HCT116 (cell line): ENCODE measurements at regions not wholly inside any gene's neighbourhood (a gene's known extent, or its start where the extent isn't known, plus 50 kb on each side); places are given as distances from the start of the nearest gene placed in this dataset.

ENCODE experiments used
- ATAC-seq: fragments of 200-7000 bp; cut with Tn5 transposase; 2 replicates; pipeline ENCODE4 v1.9.1; 2020; ENCODE audit warnings: mild to moderate bottlenecking, moderate library complexity
- BruUV-seq: library from RNA; stranded (reverse); fragments of 400-500 nt; replicated peaks from 2 replicates; lab custom pipeline; 2021; lab: Mats Ljungman, UMichigan
- CTCF ChIA-PET: fragments of 300-600 bp; sonication (Branson Sonifier 250); formaldehyde crosslinking; loops from one replicate; lab custom pipeline; 2021; ENCODE audit warnings: antibody characterized with exemption; lab: Charles Lee
- POLR2A ChIA-PET: fragments of 300-600, 350-600 bp; sonication (Branson Sonifier 250); formaldehyde crosslinking; loops from one replicate; lab custom pipeline; 2021; ENCODE audit warnings: antibody characterized with exemption; lab: Charles Lee
- RAD21 ChIA-PET, 2 experiments: fragments of 300-600 bp; sonication (Branson Sonifier 250); formaldehyde crosslinking; loops; one replicate each; lab custom pipeline; 2023; ENCODE audit warnings: low total read pairs in 2 of 2; ENCODE audit not compliant: uncharacterized antibody in 2 of 2, unreplicated experiment in 2 of 2, low non-redundant PET in 1 of 2; lab: Charles Lee
- DNase-seq: peaks from one replicate; pipeline ENCODE4 v3.0.0-alpha.2; 2010; ENCODE audit warnings: low read depth, low spot score
- H2AFZ ChIP-seq: fragments of 200-600 bp; shearing (Covaris generic), sonication (generic); 2 replicates; pipeline ENCODE4 v1.6.1; 2017; ENCODE audit warnings: low read depth, mixed run types, mixed read lengths, antibody characterized with exemption, low read length; ENCODE audit not compliant: poor library complexity, severe bottlenecking
- H3K27ac ChIP-seq: 2 replicates; pipeline ENCODE4 v1.5.1; 2012; ENCODE audit warnings: low read depth, low read length
- H3K27me3 ChIP-seq: fragments of 200-600 bp; sonication (generic); 2 replicates; pipeline ENCODE4 v1.6.1; 2016; ENCODE audit warnings: mixed run types, low read length, mixed read lengths; ENCODE audit not compliant: insufficient read depth
- H3K36me3 ChIP-seq, 2 experiments: fragments of 200-500 bp in 1 of 2; fragments of 200-600 bp in 1 of 2; sonication (Bioruptor generic) in 1 of 2; sonication (generic) in 1 of 2; 2 replicates each; pipeline versions ENCODE4 v1.5.1 to v1.6.1; 2014 to 2016; ENCODE audit warnings: low read length in 2 of 2, inconsistent platforms in 1 of 2, mixed read lengths in 1 of 2, mixed run types in 1 of 2; ENCODE audit not compliant: insufficient read depth in 2 of 2, control insufficient read depth in 1 of 2
- H3K4me1 ChIP-seq, 2 experiments: fragments of 200-600 bp in 1 of 2; sonication (generic) in 1 of 2; 2 replicates each; pipeline versions ENCODE4 v1.5.1 to v1.6.1; 2012 to 2017; ENCODE audit warnings: low read length in 2 of 2, inconsistent platforms in 1 of 2, mild to moderate bottlenecking in 1 of 2, mixed read lengths in 1 of 2, mixed run types in 1 of 2, moderate library complexity in 1 of 2; ENCODE audit not compliant: insufficient read depth in 2 of 2, control insufficient read depth in 1 of 2
- H3K4me2 ChIP-seq: fragments of 200-600 bp; sonication (generic); 2 replicates; pipeline ENCODE4 v1.6.1; 2017; ENCODE audit warnings: mixed run types, low read length, mixed read lengths
- H3K4me3 ChIP-seq, 2 experiments: fragments of 200-600 bp in 1 of 2; sonication (generic) in 1 of 2; replicated peaks in 1 of 2; 2 replicates each; pipeline ENCODE4 v1.5.1; 2011 to 2016; ENCODE audit warnings: low read length in 2 of 2, control low read depth in 1 of 2, low read depth in 1 of 2, mild to moderate bottlenecking in 1 of 2, mixed read lengths in 1 of 2, mixed run types in 1 of 2
- H3K79me2 ChIP-seq: fragments of 200-600 bp; sonication (generic); 2 replicates; pipeline ENCODE4 v1.6.1; 2017; ENCODE audit warnings: mild to moderate bottlenecking, mixed run types, low read length, moderate library complexity, mixed read lengths; ENCODE audit not compliant: insufficient read depth
- H3K9ac ChIP-seq: fragments of 200-600 bp; sonication (generic); 2 replicates; pipeline ENCODE4 v1.6.1; 2016; ENCODE audit warnings: low read length, mixed read lengths
- H3K9me2 ChIP-seq: fragments of 200-600 bp; sonication (generic), shearing (Covaris generic); 2 replicates; pipeline ENCODE4 v1.6.1; 2017; ENCODE audit warnings: mixed run types, mild to moderate bottlenecking, moderate library complexity; ENCODE audit not compliant: insufficient read depth
- H3K9me3 ChIP-seq, 2 experiments: fragments of 200-500 bp in 1 of 2; fragments of 200-600 bp in 1 of 2; sonication (Bioruptor generic) in 1 of 2; sonication (generic) in 1 of 2; 2 replicates each; pipeline ENCODE4 v1.6.1; 2014 to 2017; ENCODE audit warnings: low read length in 2 of 2, mixed read lengths in 2 of 2, inconsistent platforms in 1 of 2, low read depth in 1 of 2, mild to moderate bottlenecking in 1 of 2, mixed run types in 1 of 2, moderate library complexity in 1 of 2; ENCODE audit not compliant: control insufficient read depth in 1 of 2, insufficient read depth in 1 of 2
- H4K20me1 ChIP-seq: fragments of 200-600 bp; sonication (generic), shearing (Covaris generic); 2 replicates; pipeline ENCODE4 v1.6.1; 2017; ENCODE audit warnings: mixed run types, mild to moderate bottlenecking, moderate library complexity; ENCODE audit not compliant: insufficient read depth
- ATF3 ChIP-seq: IDR thresholded peaks from 2 replicates; pipeline ENCODE4 v1.6.1; 2012
- CBX3 ChIP-seq: IDR thresholded peaks from 2 replicates; pipeline ENCODE4 v1.6.1; 2012; ENCODE audit warnings: low read depth
- CEBPB ChIP-seq: IDR thresholded peaks from 2 replicates; pipeline ENCODE4 v1.6.1; 2012; ENCODE audit warnings: low read depth
- ELF1 ChIP-seq: IDR thresholded peaks from 2 replicates; pipeline ENCODE4 v1.6.1; 2012; ENCODE audit warnings: low read depth, borderline replicate concordance
- JUND ChIP-seq: IDR thresholded peaks from 2 replicates; pipeline ENCODE4 v1.6.1; 2012
- POLR2A ChIP-seq: IDR thresholded peaks from 2 replicates; pipeline ENCODE4 v1.7.0; 2011; ENCODE audit warnings: borderline replicate concordance; ENCODE audit not compliant: insufficient read depth, insufficient read length; ENCODE audit errors: extremely low read depth
- SIN3A ChIP-seq: IDR thresholded peaks from 2 replicates; pipeline ENCODE4 v1.6.1; 2012; ENCODE audit warnings: low read depth
- SRF ChIP-seq: IDR thresholded peaks from 2 replicates; pipeline ENCODE4 v1.6.1; 2012; ENCODE audit warnings: low read depth
- YY1 ChIP-seq: IDR thresholded peaks from 2 replicates; pipeline ENCODE4 v1.6.1; 2011; ENCODE audit warnings: low read length, low read depth, moderate library complexity, mild to moderate bottlenecking; ENCODE audit not compliant: insufficient replicate concordance; ENCODE audit errors: extremely low read depth
- ZBTB33 ChIP-seq: IDR thresholded peaks from 2 replicates; pipeline ENCODE4 v1.6.1; 2011; ENCODE audit warnings: mild to moderate bottlenecking, low read length, moderate library complexity; ENCODE audit not compliant: insufficient replicate concordance; ENCODE audit errors: extremely low read depth
- ZFX ChIP-seq: fragments of 450-650 bp; IDR thresholded peaks from 2 replicates; pipeline ENCODE4 v1.6.1; 2017
- ZNF274 ChIP-seq: fragments of 200-500 bp; sonication (Bioruptor generic); IDR thresholded peaks from 2 replicates; pipeline ENCODE4 v1.6.1; 2014; ENCODE audit warnings: mild to moderate bottlenecking, low read depth, low read length, inconsistent platforms
- intact Hi-C: fragments of 100-400 bp; cut with micrococcal nuclease; formaldehyde crosslinking; loops from 2 replicates; pipeline ENCODE4 v1.10.0; 2022

DNA sequence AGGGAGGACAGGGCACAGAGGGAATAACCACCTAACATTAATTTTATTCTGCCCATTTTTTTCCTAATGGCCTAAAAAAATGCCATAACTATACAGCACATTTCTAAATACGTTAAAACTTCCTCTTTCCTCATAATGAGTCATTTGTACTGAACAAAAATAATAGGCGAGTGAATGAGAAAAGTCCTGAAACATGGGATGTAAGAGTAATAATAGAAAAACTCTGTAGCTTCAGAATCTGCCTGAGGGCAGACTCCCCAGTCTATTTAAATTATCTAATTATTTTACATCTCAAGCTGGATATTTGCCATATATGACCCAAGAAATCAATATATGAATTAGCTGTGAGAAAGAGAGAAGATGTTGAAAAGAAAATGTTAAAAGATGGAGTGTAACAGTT lies 285.1 kb downstream of the TMX3 start:
- Histone ChIP-seq H3K4me2 (no peak overlapping the region), H3K4me3 (no peak overlapping the region), H3K79me2 (no peaks in the 10 kb centered on the region), H3K36me3 (no peaks in the 10 kb centered on the region), H3K9ac (no peak overlapping the region), H4K20me1 (no peaks in the 10 kb centered on the region), H3K4me1 (no peaks in the 10 kb centered on the region), H3K27me3 (no peaks in the 10 kb centered on the region), H3K9me2 (no peaks in the 10 kb centered on the region), H2AFZ (no peak overlapping the region), H3K27ac (no peak overlapping the region), H3K9me3 (peaks cover 6 to 10% of the 10 kb centered on the region in 2 experiments; a peak in 2 of 4 replicates)
- no peak for DNase-seq
- TF ChIP-seq ZNF274 (no peak), ELF1 (no peak), CBX3 (no peak), ZFX (no peak), ZBTB33 (no peak), JUND (no peak), CEBPB (no peak), SRF (no peak), ATF3 (no peak), SIN3A (no peak), YY1 (no peak), POLR2A (no peak)
- POLR2A ChIA-PET, result no interaction called here
- RAD21 ChIA-PET, result interaction anchor here in 1 of 2 experiments (0.8 kb wide), 1 partner anchor 1289 kb away, joined by 3 read pairs; no protein-coding TSS in a partner anchor
- intact Hi-C loops, result no loop called here
- ATAC-seq, result no peak
- BruUV-seq, result no TSS peak
- CTCF ChIA-PET, result no interaction called here
